GM12878 (cell line): ENCODE measurements at regions not wholly inside any gene's neighbourhood (a gene's known extent, or its start where the extent isn't known, plus 50 kb on each side); places are given as distances from the start of the nearest gene placed in this dataset.

Experiments used
- ATF3 ChIP-seq: IDR thresholded peaks from 2 replicates; pipeline ENCODE4 v1.6.1; 2011; ENCODE audit warnings: low read depth, mild to moderate bottlenecking, low read length, moderate library complexity, borderline replicate concordance; ENCODE audit errors: extremely low read depth
- CBX3 ChIP-seq: fragments of 200-600 bp; sonication (generic); IDR thresholded peaks from 2 replicates; pipeline ENCODE4 v1.6.1; 2016; ENCODE audit warnings: low read depth, borderline replicate concordance
- CTCF ChIP-seq, 3 experiments: IDR thresholded peaks in 2 of 3; conservative IDR thresholded peaks in 1 of 3; 2 replicates each; pipeline ENCODE4 v1.5.1; 2011; ENCODE audit warnings: low read depth in 3 of 3, low read length in 3 of 3, mild to moderate bottlenecking in 3 of 3, control low read depth in 2 of 3, moderate library complexity in 2 of 3, inconsistent platforms in 1 of 3, mixed read lengths in 1 of 3; ENCODE audit not compliant: control insufficient read depth in 2 of 3, insufficient read depth in 1 of 3; ENCODE audit errors: extremely low read depth in 1 of 3
- FOXK2 ChIP-seq: fragments of 450-650 bp; IDR thresholded peaks from 2 replicates; pipeline ENCODE4 v1.6.1; 2017; ENCODE audit warnings: mild to moderate bottlenecking, moderate library complexity
- MXI1 ChIP-seq: fragments of 150-350 bp; IDR thresholded peaks from 2 replicates; pipeline ENCODE4 v1.6.1; 2011; ENCODE audit warnings: low read depth, mild to moderate bottlenecking, inconsistent platforms, low read length, improper control_type of control experiment
- POLR2A ChIP-seq: IDR thresholded peaks from 2 replicates; pipeline ENCODE4 v1.6.1; 2011; ENCODE audit warnings: low read depth, mild to moderate bottlenecking, low read length
- POLR2AphosphoS5 ChIP-seq: IDR thresholded peaks from 2 replicates; pipeline ENCODE4 v1.6.1; 2011; ENCODE audit warnings: mild to moderate bottlenecking, low read length, inconsistent platforms
- RAD21 ChIP-seq: IDR thresholded peaks from 2 replicates; pipeline ENCODE4 v1.6.1; 2011; ENCODE audit warnings: mild to moderate bottlenecking, low read depth, low read length, moderate library complexity; ENCODE audit not compliant: insufficient read depth
- USF2 ChIP-seq: IDR thresholded peaks from 2 replicates; pipeline ENCODE4 v1.6.1; 2011; ENCODE audit warnings: low read depth, low read length, improper control_type of control experiment, borderline replicate concordance
- ZNF207 ChIP-seq: fragments of 450-650 bp; IDR thresholded peaks from 2 replicates; pipeline ENCODE4 v1.6.1; 2014; ENCODE audit warnings: antibody characterized with exemption, mild to moderate bottlenecking, borderline replicate concordance

GRCh38 chr9:99681113-99681512, 140.6 kb upstream of the NR4A3 start:
- TF ChIP-seq CTCF (IDR thresholded peaks at IDR 0.05 in 2 of 3, conservative IDR thresholded peaks at IDR 0.05 in 1 of 3; ENCODE audit: control insufficient read depth in 2 of 3, extremely low read depth in 1 of 3, insufficient read depth in 1 of 3, low read depth in 3 of 3, low read length in 3 of 3) (no peak), CBX3 (no peak), RAD21 (no peak), POLR2A (no peak), USF2 (no peak), ZNF207 (no peak), ATF3 (no peak), MXI1 (no peak), POLR2AphosphoS5 (no peak), FOXK2 (no peak)
